ENCODE measurements at regions not wholly inside any gene's neighbourhood (a gene's known extent, or its start where the extent isn't known, plus 50 kb on each side); places are given as distances from the start of the nearest gene placed in this dataset.

GRCh38 chr5:173765029-173765644 lies 123.0 kb upstream of the CPEB4 start:
- Histone ChIP-seq H3K27me3 (ENCODE audit: insufficient read depth, low read length) (no peaks in the 10 kb centered on the region; the same call in 1 of the 2 replicates), H3K27ac (ENCODE audit: insufficient read length, low read depth, low read length) (no peak overlapping the region)
- peak overlapping the region in 1 of 3 experiments; percentile 89; a peak in 1 of 7 replicates for H3K27ac Mint-ChIP-seq

More at GRCh38 chr5:173765029-173765644, 123.0 kb upstream of the CPEB4 start:
- Histone ChIP-seq H3K4me2 (ENCODE audit: insufficient read depth, insufficient read length, low read length) (no peak overlapping the region), H3T11ph (ENCODE audit: low read length) (no peak overlapping the region), H2BK12ac (ENCODE audit: insufficient read length, low read depth, low read length) (no peak overlapping the region), H3K79me2 (ENCODE audit: insufficient read depth, low read length) (no peaks in the 10 kb centered on the region), H3K23me2 (ENCODE audit: insufficient read length, low read depth, low read length, poor library complexity, severe bottlenecking) (no peaks in the 10 kb centered on the region), H4K5ac (ENCODE audit: insufficient read length, low read depth, low read length) (no peak overlapping the region), H2AK5ac (ENCODE audit: insufficient read length, low read length) (no peak overlapping the region), H2BK5ac (ENCODE audit: insufficient read length, low read length) (no peak overlapping the region), H3K56ac (ENCODE audit: insufficient read length, low read depth, low read length) (no peak overlapping the region), H2BK120ac (ENCODE audit: low read depth, low read length, poor library complexity, severe bottlenecking) (no peak overlapping the region), H3K23ac (ENCODE audit: insufficient read length, low read depth, low read length) (no peak overlapping the region), H3K9ac (ENCODE audit: extremely low read depth, insufficient read length, low read length) (no peak overlapping the region), H4K20me1 (ENCODE audit: control insufficient read depth, insufficient read depth, insufficient read length) (no peaks in the 10 kb centered on the region), H4K91ac (ENCODE audit: insufficient read length, low read depth, low read length) (no peak overlapping the region), H2AFZ (ENCODE audit: low read length) (no peak overlapping the region), H3K4ac (ENCODE audit: low read depth, low read length) (no peak overlapping the region), H3K4me1 (ENCODE audit: insufficient read depth, low read length) (peaks cover 2% of the 10 kb centered on the region; the same call in 1 of the 2 replicates), H3K9me3 (ENCODE audit: control insufficient read depth, low read depth, low read length) (no peaks in the 10 kb centered on the region), H4K8ac (replicated peaks; ENCODE audit: insufficient read length, low read depth, low read length) (no peak overlapping the region), H2BK15ac (ENCODE audit: low read depth, low read length) (no peak overlapping the region), H3K18ac (ENCODE audit: insufficient read length, low read depth, low read length) (no peak overlapping the region), H3K14ac (ENCODE audit: insufficient read depth, low read length) (no peak overlapping the region), H3K79me1 (ENCODE audit: insufficient read depth, low read depth, low read length, poor library complexity, severe bottlenecking) (no peaks in the 10 kb centered on the region), H2BK20ac (ENCODE audit: low read depth, low read length, poor library complexity, severe bottlenecking) (no peak overlapping the region)
- WGBS (ENCODE audit: extremely low coverage, insufficient read length, low lambda C conversion rate), result no CpG with 5 or more reads among the region's 9 CpGs
- Mint-ChIP-seq H3K9me3 (no peaks in the 10 kb centered on the region), H3K4me3 (no peak overlapping the region), H3K4me1 (peaks cover 16 to 22% of the 10 kb centered on the region in 2 experiments), H3K27me3 (ENCODE audit: low read depth) (peaks cover 17% of the 10 kb centered on the region), H3K36me3 (ENCODE audit: insufficient read depth in 1 of 3, low read depth in 3 of 3) (no peaks in the 10 kb centered on the region)
- TF ChIP-seq CTCF (conservative IDR thresholded peaks at IDR 0.05), result no peak
- DNase-seq, result no peak

All from H9 (cell line).